ENCODE measurements at regions not wholly inside any gene's neighbourhood (a gene's known extent, or its start where the extent isn't known, plus 50 kb on each side); places are given as distances from the start of the nearest gene placed in this dataset.
"Not testable (repeated sequence)": the region's sequence is repeated elsewhere in the genome, so short reads cannot be mapped to it uniquely, and the experiment has no call there.

DNA sequence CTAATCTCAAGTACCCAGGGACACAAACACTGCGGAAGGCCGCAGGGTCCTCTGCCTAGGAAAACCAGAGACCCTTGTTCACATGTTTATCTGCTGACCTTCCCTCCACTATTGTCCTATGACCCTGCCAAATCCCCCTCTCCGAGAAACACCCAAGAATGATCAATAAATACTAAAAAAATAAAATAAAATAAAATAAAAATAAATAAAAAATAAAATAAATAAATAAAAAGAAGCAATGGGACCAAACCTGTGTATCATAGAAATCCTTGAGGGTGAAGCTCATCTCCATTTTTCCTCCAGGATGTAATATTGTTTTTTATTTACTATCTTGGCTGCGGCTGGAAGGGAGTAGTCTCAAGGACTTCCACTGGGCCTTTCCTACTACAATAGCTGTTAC lies 82.0 kb upstream of the CMKLR1 start:
- not testable (repeated sequence) for DNase-seq

DNA sequence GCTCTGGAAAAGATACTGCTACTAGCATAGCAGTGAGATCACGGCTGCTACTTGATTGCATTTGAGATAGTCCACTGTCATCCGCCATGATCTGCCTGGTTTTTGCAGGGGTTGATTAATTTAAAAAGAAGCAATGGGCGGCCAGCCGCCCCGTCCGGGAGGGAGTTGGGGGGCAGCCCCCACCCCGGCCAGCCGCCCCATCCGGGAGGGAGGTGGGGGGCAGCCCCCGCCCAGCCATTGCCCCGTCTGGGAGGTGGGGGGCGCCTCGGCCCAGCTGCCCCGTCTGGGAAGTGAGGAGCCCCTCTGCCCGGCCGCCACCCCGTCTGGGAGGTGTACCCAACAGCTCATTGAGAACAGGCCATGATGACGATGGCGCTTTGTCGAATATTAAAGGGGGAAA lies 81.3 kb upstream of the CMKLR1 start:
- DNase-seq: not testable (repeated sequence)

DNA sequence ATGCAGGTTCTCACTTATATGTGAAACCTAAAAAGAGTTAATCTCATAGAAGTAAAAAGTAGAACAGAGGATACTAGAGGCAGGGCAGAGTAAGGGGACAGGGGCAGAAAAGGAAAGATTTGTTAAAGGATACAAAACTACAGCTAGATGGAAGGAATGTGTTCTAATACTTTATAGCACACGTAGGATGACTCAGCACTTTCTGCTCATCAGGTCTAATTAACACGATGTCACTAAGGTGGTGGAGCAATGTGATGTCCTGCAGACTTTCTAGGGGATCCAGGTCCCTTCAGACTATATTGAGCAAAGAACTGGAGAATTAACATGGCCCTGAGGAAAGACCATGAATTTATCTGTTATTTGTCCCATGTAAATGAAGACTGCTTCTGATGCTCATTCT lies 80.8 kb upstream of the CMKLR1 start:
- no peak for DNase-seq

DNA sequence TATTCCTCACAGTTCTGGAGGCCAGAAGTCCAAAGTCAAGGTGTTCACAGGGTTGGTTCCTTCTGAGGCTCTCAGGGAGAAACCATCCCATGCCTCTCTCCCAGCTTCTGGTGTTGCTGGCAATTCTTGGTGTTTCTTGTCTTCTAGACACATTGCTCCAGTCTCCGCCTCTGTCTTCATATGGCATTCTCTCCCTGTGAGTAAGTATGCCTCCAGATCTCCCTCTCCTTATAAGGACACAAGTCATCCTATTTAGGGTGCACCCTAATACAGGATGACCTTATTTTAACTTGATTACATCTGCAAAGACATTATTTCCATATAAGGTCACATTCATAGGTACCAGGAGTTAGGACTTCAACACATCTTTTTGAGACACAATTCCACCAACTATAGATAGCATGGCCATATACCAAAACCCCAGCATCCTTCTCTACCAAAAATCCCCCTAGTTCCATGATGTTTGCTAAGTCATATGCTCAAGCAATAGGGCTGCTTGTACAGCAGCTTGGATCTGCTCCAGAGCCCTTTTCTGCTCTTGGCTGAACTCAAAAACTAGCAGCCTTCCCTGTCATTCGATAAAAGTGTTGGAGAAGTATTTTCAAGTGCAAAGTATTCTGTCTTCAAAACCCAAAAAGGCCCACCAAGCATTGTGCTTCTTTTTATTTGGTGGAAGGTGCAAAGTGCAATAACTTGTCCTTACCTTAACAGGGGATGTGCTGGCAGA lies 79.2 kb upstream of the CMKLR1 start:
- DNase-seq: no peak

DNA sequence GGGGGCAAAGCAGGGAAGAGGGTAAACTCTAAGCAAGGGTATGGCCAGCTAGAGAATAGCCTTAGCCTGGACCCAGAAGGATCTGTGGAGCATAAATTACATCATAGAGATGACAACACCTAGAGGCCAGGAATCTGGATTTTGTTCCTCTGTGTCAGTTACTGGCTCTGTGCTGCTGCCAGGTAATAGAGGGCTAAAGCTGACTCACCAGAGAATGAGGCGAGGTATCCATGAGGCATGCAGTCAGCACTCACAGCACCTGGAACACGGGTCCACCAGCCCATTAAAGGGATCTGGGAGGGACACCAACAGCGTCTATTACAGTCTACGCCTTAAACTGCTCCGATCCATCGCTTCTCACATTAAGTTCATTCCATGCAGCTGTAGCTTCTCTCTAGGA lies 74.9 kb upstream of the CMKLR1 start:
- DNase-seq: no peak

DNA sequence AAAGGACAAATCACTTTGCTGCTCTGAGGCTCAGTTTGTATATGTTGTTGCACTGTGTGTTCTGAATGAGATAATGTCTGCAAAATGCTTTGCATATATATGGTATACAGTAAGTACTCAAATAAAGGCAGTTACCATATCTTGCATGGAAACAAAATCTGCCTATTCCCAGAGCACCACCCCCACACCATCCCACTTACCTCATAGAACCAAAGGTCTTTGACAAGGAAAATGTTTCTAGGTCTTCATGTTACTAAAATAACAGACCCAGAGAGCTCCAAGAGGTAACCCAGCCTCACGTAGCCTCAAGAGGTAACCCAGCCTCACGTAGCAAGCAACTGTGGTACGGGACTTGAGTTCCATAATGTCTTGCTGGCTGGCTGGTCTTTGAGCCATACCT lies 71.6 kb upstream of the CMKLR1 start:
- DNase-seq: no peak

DNA sequence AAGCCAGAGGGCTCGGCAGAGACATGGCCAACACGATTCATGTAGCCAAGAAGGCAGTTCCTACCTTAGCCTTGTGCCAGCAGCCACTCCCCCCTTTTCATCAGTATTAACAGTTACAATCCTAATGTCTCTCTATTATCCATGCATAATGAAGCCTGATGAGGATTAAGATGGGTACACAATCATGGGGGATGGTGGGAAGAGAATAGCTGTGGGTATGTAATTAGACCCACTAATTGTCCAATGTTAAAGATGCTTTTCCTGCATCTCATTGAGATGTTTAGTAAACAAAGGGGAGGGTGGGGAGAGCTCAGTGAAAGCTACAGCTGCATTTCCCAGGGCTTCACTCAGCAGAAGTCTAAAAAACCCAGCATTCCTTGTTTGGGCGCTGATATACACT lies 70.4 kb upstream of the CMKLR1 start:
- DNase-seq: no peak

DNA sequence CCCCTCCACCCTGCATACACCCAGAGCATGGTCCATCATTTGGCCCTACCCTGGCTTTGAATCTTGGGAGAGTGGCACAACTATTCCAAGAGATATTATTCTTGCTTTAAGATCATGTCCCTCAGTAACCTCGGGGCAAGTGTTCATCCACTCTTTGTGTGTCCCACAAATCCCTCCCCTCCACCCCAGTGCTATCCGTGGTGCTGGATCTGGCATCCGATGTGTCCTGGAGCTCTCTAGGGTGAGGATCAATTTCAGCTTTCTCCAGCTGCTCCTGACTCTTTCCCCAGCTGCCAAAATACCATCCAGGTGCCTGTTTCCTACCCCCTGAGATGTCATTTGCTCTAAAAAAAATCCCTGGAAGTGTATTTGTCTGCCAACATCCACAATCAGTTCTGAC lies 64.8 kb upstream of the CMKLR1 start:
- no peak for DNase-seq

DNA sequence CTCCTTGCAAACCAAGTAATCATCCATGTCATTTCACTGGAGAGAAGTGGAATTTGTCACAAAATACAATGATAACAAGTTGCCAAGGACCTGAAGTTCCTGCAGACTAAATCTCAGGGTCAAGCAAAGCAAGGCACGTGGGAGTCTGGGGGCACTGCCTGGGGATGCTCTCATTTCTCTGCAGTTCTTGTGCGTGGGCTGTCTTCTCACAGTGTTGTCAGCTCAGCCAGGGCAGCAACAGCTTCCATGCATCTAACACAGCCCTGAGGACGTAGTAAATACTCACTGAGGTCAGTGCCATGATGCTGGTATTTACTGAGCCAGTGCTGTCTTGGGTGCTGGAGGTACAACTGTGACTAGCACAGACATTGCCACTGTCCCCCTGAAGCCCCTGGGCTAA lies 62.9 kb upstream of the CMKLR1 start:
- DNase-seq: no peak

DNA sequence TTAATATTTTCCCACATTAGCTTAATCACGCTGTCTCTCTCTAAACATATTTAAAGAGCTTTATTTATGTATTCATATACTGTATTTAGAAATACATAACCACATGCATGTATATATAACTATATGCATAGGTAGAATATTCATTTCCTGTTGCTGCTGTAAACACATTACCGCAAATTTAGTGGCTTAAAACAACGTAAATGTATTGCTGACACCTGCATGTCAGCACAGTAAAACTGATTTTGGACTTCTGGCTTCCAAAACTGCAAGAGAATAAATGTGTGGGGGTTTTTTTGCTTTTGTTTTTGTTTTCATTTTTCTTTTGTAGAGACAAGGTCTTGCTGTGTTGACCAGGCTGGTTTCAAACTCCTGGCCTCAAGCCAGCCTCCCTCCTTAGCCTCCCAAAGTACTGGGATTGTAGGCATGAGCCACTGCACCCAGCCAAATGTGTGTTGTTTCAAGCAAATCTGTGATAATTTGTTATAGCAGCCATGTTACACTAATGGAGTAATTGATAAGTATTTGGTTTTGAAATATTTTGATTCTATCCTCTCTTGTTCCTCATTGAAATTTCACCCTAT lies 61.9 kb upstream of the CMKLR1 start:
- no peak for DNase-seq

DNA sequence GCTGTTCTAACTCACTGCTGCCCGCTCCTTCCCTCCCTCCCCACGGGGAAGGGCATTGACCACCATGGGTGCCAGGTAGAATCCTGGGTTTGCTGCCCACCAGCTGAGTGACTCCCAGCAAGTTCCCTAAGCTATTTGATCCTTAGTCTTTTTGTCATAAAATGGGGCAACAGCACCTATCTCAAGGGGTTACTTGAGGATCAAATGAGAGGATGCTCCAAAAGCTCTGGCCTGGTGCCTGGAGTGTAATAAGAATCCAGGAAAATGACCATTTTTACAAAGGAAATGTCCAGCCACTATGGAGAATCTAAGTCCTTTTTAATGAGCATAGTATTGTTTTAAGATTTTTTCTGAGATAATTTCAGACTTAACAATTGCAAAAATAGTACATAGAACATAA lies 61.4 kb upstream of the CMKLR1 start:
- no peak for DNase-seq

DNA sequence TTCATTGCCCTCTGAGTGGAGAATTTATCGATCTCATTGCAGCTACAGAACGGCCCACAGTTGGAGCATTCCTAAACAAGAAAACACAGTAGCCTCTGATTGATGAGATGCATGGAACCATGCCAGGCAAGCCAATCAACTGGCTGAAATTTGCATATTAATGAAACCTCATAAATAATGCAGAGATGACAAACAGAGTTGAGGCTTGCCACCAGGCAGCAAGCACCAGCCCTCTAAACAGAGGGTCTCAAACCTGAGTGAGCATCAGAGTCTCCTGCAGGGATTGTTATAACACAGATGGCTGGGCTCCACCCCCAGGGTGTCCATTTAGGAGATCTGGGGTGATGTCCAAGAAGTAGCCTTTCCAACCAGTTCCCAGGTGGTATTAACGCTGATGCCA lies 60.9 kb upstream of the CMKLR1 start:
- no peak for DNase-seq

DNA sequence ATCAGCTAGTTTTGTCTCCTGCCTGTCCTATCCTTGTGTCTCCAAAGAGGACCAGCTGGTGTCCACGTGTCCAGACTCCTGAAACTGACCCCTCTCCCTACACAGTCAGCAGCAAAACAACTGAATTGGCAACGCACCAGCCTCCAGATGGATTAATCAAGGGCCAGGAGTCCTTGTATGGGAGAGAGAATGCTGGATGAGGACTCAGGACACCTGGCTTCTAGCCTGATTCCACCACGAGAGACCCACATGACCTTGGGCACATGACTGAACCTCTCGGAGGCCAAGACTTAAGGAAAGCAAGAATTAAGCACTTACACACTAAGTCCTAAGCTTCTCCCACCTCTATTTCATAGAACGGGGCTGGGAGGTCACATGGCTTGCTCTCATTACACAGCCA lies 60.4 kb upstream of the CMKLR1 start:
- DNase-seq: no peak

DNA sequence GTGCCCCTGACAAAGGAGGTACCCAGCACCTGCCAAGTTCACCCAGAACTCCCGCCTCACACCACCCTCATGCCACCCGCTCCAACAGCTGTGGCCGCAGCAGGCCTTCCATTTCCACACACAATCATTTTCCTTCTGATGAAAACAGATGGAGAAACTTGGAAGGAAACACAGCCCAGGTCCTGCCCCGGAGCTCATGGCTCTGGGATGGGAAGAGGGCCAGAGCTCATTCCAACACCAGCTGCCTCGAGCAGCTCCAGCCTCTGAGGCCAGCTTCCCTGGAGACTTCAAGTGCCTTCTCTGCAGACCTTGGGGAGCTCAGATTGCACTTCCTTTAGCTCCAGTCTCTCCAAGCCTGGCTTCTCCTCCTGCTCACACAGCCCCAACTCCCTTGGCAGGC lies 55.1 kb upstream of the CMKLR1 start:
- DNase-seq: no peak

DNA sequence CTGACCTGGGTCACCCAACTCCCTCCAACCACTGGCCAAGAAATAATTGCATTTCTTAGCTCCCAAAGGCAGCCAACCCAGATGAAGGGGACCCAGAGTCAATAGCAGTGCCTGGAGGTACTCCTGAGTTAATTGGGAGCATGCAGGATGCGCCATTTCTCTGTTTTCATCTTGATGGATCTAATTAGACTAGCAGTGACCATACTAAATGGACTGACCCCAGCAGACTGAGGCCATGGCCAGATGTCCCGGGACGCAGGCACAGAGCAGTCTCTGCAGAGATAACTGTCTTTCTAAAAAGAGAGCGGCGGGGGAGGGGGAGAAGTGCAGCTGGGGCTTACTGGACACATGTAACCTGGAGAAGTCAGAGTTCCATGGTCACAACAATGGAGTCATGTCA lies 53.2 kb upstream of the CMKLR1 start:
- no peak for DNase-seq

DNA sequence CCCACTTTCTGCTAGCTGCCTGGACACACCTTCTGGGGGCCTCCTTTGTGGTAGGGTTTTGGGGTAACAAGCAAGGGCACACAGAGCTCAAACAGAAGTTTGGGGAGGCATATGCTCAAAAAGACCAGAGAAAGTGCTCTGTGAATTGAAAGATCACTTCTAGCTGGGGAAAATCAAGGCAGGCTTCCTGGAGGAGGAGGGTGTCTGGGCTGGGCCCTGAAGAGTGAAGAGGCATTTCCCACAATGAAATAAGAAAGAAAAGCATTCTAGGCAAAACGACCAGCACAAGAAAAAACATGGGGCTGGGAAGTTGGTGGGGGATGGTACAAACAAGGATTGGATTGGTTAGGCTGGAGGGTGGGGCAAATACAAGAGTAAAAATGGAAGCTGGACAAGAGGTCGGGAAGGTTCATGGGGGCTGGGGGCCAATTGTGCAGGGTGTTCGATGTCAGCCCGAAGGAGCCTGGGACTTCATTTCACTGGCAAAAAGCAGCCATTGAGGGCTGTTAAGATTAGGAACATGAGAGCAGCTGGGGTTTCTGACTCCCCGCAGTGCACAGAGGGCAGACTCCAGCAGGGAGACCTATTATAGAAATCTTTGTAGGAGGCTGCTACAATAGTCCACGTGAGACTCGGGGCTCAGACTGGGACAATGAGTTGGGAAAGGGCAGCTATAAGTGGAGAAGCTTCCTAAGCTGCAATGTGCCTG lies 51.5 kb upstream of the CMKLR1 start:
- no peak for DNase-seq

DNA sequence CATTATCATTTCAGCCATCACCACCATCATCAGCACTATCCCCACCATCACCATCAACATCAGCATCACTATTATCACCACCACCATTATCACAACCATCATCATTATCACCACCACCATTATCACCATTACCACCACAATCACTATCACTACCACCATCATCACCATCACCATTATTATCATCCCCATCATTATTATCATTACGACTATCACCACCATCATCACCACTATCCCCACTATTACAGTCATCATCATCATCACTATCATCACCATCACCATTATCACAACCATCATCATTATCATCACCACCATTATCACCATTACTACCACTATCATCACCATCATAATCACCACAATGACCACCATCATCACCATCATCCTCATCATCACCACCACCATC lies 50.4 kb upstream of the CMKLR1 start:
- DNase-seq: no peak

Data from inflammatory macrophage treated with lipopolysaccharide for 4 hours (primary cell).